Activated CD4-positive, CD25-positive, alpha-beta regulatory T cell treated with anti-CD3 and anti-CD28 coated beads, Interleukin-2, amount 50 U/mL, for 72 hours (primary cell): ENCODE measurements at regions not wholly inside any gene's neighbourhood (a gene's known extent, or its start where the extent isn't known, plus 50 kb on each side); places are given as distances from the start of the nearest gene placed in this dataset.

Experiments used
- DNase-seq: peaks from one replicate; pipeline ENCODE4 v3.0.0; 2021

DNA sequence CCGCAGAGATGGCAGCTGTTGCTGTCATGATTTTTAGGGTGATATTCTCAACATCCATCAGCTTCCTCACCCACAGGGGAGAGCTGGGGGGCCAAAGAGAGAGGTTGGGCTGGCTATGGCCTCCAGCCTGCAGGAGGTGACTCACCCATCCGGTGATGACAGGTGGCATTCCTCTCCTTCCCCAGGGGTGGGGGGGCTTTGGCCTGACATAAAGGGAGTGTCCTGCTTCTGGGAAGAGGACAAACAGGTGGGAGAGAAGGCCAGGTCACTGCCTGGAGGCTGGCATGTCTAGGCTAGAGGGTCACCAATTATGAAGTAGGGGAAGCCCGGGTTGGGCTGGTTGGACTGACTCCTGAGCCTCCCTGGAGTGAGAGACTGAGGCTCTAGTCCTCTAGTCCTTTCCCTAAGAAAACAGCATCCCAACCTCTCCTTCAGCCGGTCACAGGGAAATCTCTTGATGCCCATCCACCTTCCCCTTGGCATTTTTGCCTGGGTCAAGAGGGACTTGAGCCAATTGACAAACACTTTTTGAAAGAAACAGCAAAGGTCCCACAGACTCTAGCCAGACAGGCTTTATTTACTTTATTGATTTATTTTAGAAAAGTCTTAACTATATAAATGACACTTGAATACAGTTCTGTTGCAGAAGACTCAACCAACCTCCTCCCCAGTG lies 79.8 kb upstream of the ZNF716 start:
- no peak for DNase-seq

DNA sequence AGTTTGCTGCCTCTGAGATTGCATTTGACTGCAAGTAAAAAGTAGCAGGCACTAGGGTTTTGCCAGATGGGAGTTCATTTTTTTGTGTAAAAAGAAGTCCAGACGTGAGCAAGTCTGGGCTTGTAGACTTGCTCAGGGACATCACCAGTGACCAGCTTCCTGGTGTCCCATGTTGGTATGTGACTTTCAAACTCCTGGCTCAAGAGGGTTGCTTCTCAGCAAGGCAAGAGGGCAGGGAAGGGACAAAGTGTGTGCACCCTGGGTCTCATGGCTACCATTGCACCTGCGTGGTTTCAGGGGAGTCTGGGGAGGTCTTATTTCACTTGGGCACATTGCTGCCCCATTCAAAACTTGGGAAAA lies 79.3 kb upstream of the ZNF716 start:
- DNase-seq: no peak

DNA sequence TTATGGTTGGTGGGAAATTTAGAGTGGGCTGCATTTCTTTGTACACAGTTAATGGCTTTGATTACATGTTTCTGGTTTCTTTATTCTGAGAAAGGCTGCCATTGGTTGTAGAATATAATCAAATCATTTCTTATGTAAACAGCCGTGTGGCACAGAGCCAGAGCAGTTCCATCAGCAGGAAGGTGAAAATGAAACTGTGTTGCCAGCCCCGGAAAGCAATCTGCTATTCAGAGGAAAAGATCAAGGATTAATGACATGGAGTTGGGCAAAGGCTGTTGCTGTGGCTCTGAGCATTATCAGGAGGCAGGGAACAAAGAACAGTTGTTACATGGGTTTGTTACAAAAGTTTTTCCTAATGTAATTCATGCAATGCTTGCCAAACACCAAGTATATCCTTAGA lies 74.2 kb upstream of the ZNF716 start:
- DNase-seq: no peak

DNA sequence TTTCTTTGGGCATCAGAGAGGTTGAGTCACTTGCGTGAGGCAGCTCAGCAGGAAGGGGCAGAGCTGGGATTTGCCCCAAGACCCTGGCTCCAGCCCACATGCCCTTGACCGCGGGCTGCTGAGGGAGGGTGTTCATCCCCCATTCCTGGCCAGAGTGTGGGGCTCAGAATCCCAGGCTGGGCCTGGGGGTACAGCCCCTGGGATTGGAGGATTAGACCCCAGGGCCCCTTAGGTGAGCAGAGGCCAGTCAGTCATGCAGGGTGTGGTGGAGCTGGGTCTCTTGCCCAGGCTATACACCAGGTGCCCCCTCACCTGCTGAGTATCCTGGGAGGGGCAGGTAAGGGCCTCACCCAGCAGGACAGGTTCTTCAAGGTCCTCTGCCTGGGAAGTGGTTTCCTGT lies 68.4 kb upstream of the ZNF716 start:
- DNase-seq: no peak

DNA sequence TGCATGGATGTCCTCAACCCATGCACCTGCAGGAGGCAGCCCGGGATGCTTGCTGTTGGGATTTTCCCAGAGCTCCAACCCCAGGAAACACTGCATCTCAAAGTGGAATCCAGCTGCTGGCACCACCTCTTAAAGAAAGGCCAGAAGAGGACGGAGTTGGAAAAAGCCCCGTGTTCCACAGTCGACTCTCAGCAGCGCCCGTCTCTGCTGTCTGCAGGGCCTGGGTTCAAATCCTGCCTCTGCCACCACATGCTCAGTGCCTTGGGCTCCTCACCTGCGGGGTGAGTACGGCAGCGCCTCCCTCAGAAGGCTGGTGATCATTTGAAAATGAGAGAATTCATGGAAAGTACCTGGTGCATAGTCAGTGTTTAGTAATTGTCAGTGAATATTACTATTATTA lies 65.6 kb upstream of the ZNF716 start:
- DNase-seq: no peak

DNA sequence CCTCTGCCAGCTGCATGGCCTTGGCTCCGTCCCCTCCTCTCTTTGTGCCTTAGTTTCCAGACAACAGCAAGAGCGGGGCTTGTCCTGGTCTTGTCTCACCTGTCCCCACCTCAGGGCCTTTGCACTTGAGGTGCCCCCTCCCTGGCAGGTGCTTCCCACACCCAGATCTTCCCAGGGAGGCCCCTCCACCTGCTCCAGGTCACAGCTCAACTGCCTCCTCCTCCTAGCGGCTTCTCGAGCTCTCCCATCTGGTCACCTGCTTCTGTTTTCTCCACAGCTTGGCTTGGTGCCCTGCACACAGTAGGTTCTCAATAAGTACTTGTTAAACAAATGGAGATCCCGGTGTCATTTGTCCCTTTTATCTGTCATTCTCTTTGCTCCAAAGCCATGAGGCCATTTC lies 64.3 kb upstream of the ZNF716 start:
- DNase-seq: no peak

DNA sequence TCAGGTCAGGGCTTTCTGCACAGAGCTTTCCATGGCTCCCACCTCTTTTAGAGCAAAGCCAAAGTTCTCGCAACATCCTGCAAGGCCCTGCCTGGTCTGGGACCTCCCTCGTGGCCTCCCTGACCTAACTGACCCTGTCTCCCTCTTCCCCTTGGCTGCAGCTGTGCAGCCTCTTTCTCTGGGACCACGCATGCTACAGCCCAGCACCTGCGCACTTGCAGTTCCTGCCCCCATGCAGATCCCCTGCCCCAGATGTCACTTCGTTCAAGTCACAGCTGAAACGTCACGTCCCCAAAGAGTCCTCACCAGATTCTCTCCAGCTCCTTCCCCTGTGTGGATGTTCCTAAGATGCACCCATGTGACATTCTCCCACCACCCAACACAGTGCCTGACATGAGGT lies 61.2 kb upstream of the ZNF716 start:
- DNase-seq: no peak

DNA sequence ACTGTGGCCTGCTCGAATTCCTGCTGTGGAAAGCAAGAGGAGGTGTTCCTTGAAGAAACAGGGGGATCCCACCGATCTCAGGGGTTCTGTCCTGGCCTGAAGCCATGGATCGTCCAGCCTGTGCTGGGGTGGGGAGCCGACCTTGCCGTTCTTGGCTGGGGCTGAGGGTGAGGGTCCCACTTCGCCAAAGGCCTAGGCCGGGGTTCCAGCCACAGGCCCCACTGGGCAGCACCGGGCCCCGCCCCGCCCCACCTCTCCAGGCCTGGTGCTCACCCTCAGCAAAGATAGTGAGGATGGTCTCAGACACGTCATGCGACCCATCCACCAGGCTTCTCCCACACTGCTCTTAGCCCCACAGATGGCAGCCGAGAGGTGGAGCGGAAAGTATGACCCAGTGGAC lies 51.4 kb upstream of the ZNF716 start:
- no peak for DNase-seq

DNA sequence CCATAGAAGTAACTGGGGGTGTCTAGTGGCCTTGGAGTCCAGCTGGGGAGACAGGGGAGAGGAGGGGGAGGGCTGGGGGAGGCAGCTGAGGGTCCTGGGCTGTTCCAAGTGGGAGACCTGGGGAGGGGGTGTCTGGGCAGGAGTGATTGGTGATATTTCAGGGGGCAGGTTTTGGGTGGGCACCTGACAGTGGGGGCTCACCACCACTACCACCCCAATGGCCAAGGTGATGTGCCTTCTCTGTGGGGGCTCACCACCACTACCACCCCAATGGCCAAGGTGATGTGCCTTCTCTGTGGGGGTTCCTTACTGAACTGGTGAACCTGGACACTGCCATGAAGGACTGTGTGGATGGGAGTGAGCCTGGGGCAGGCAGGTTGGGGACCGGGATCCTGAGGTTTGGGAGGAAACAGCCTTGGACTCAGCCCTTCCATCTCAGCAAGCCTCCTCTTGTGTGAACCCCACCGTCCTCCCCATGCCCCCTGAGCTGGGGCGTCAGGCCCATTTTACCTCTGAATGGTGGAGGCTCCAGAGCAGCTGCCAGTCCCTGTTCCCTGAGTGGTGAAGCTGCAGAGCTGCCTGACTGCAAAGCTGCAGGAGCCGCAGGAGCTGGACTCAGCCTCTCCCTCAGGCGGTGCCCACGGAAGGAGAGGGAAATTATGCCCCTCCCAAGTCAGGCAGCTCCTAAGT lies 50.6 kb upstream of the ZNF716 start:
- DNase-seq: no peak

DNA sequence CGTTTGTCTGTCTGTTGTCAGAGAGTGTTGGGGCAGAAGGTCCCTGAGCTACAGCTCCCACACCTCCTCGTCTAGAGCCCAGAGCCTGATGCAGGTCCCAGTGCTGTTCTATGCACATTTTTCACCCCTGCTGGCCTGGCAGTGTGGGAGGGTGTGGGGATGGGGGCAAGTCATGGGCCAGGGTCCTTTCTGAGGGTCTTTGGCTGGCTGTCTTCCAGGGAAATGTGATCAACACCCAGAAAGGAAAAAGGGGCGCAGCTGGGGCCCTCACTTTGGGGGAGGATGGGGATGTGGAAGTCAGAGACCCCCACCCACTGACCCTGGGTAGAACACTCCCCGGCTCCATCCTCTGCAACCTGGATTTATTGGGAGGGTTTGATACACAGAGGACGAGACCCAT lies 50.0 kb upstream of the ZNF716 start:
- DNase-seq: no peak
